Lower lobe of right lung (tissue), 2 donors: ENCODE measurements at regions not wholly inside any gene's neighbourhood (a gene's known extent, or its start where the extent isn't known, plus 50 kb on each side); places are given as distances from the start of the nearest gene placed in this dataset.

Experiments
- ATAC-seq, 2 donors: fragments of 200-7000 bp; cut with Tn5 transposase; one replicate each; pipeline ENCODE4 v1.9.1; 2020 to 2022; ENCODE audit warnings: mild to moderate bottlenecking in 2 of 2, moderate library complexity in 2 of 2
- DNase-seq: peaks from one replicate; pipeline ENCODE4 v3.0.0-alpha.2; 2020
- H3K27ac ChIP-seq: fragments of 200-600 bp; one replicate; pipeline ENCODE4 v1.8.0; 2022
- H3K27me3 ChIP-seq: fragments of 200-600 bp; one replicate; pipeline ENCODE4 v1.8.0; 2022; ENCODE audit warnings: low read depth
- H3K36me3 ChIP-seq: fragments of 200-600 bp; one replicate; pipeline ENCODE4 v1.8.0; 2022; ENCODE audit warnings: mild to moderate bottlenecking
- H3K4me1 ChIP-seq: fragments of 200-600 bp; one replicate; pipeline ENCODE4 v1.8.0; 2022
- H3K4me3 ChIP-seq: fragments of 200-600 bp; one replicate; pipeline ENCODE4 v1.8.0; 2022; ENCODE audit warnings: mild to moderate bottlenecking
- H3K9me3 ChIP-seq: fragments of 200-600 bp; one replicate; pipeline ENCODE4 v1.8.0; 2022
- intact Hi-C: fragments of 100-400 bp; cut with DNase I; formaldehyde crosslinking; loops from one replicate; pipeline ENCODE4 v1.11.0; 2022
- TF ChIP-seq, protein P1 (sequence below): fragments of 200-600 bp; IDR thresholded peaks from one replicate; pipeline ENCODE4 v1.8.0; 2022; ENCODE audit warnings: antibody characterized with exemption, mild to moderate bottlenecking
- donor health status: DM: no; HTN: yes; CAD: no; lungs with severe emphysema.

DNA sequence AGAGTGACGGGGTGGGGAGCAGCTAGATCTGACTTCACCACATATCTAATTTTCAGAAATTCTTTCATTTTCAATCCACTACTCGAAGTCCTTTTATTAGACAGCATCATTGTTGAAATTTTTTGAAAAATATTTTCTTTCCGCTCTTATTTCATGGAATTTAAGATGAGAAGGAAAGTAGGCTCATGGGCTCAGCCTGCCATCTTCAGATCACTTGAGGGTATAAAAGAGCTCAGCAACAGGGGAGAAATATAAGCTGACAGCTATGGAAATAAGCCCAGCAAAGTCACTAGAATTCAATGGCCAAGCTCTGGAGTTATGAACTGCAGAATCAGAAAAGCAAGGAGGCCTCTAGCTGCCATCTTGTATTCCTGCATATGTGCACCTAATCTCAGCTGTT lies 389.1 kb downstream of the XPNPEP1 start:
- peaks cover 9% of the 10 kb centered on the region for H3K9me3 ChIP-seq
- no peaks in the 10 kb centered on the region for H3K27me3 ChIP-seq
- ATAC-seq (no peak), DNase-seq (no peak)
- no peaks in the 10 kb centered on the region for H3K4me1 ChIP-seq
- TF ChIP-seq, protein P1, sequence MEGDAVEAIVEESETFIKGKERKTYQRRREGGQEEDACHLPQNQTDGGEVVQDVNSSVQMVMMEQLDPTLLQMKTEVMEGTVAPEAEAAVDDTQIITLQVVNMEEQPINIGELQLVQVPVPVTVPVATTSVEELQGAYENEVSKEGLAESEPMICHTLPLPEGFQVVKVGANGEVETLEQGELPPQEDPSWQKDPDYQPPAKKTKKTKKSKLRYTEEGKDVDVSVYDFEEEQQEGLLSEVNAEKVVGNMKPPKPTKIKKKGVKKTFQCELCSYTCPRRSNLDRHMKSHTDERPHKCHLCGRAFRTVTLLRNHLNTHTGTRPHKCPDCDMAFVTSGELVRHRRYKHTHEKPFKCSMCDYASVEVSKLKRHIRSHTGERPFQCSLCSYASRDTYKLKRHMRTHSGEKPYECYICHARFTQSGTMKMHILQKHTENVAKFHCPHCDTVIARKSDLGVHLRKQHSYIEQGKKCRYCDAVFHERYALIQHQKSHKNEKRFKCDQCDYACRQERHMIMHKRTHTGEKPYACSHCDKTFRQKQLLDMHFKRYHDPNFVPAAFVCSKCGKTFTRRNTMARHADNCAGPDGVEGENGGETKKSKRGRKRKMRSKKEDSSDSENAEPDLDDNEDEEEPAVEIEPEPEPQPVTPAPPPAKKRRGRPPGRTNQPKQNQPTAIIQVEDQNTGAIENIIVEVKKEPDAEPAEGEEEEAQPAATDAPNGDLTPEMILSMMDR, result no peak
- H3K4me3 ChIP-seq, result no peak overlapping the region
- no peaks in the 10 kb centered on the region for H3K36me3 ChIP-seq
- intact Hi-C loops, result no loop called here
- no peak overlapping the region for H3K27ac ChIP-seq

DNA sequence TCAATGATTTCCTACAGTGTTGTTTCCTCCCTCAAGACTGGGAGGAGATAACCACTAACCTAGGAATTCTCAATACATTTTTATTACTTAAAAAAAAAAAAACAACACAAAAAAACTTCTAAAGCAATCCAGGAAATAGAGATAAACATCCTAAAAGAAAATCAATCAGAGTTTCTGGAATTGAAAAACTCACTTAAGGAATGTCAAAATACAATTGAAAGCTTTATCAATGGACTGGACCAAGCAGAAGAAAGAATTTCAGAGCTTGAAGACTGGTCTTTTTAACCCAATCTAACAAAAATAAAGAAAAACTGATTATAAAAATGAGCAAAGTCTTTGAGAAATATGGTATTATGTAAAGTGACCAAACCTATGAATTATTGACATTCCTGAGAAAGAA lies 394.1 kb downstream of the XPNPEP1 start:
- no peaks in the 10 kb centered on the region for H3K4me1 ChIP-seq
- DNase-seq (no peak), ATAC-seq (no peak)
- TF ChIP-seq, protein P1, result no peak
- peaks cover 20% of the 10 kb centered on the region for H3K9me3 ChIP-seq
- H3K4me3 ChIP-seq, result no peak overlapping the region
- no peaks in the 10 kb centered on the region for H3K27me3 ChIP-seq
- intact Hi-C loops, result no loop called here
- H3K27ac ChIP-seq, result no peak overlapping the region
- H3K36me3 ChIP-seq, result no peaks in the 10 kb centered on the region

DNA sequence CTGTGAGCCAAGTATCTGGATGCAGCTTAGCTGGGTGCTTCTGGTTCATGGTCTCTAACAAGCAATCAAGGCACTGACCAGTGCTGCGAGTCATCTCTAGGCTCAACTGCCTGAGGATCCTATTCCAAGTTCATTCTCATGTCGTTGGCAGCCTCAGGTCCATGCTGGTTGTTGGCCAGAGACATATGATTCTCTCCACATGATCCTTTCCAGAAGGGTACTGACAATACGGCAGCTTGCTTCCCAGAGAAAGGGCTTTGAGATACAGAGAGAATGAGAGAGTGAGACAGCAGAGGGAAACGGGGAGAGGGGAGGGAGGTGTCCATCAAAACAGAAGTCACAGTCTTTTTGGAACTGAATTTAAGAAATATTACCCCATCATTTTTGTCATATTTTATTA lies 405.6 kb downstream of the XPNPEP1 start:
- Histone ChIP-seq H3K36me3 (no peaks in the 10 kb centered on the region), H3K27ac (no peak overlapping the region), H3K9me3 (no peaks in the 10 kb centered on the region), H3K4me1 (no peaks in the 10 kb centered on the region), H3K27me3 (no peaks in the 10 kb centered on the region), H3K4me3 (no peak overlapping the region)
- TF ChIP-seq, protein P1, result no peak
- ATAC-seq (no peak), DNase-seq (no peak)
- intact Hi-C loops, result no loop called here

DNA sequence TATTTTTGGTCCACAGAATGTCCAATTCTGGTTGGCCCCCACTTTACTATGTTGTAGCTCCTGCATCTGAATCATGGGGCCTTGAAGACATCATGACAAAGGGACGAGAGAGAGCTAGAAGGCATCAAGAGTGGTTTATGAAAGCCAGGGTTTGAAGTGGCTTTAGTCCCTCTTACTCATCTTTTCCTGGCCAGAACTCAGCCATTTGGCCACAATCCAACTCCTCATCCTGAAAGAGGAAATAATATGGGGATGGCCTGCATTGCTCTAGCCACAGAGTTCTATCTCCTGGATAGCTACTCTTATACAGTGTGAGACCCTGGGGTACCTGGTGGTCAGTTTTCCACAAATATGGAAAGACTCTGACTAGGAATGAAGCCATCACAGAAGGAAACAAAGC lies 418.9 kb downstream of the XPNPEP1 start:
- no peak for DNase-seq
- Histone ChIP-seq H3K4me1 (no peaks in the 10 kb centered on the region), H3K27ac (no peak overlapping the region), H3K4me3 (no peak overlapping the region), H3K27me3 (no peaks in the 10 kb centered on the region), H3K36me3 (no peaks in the 10 kb centered on the region), H3K9me3 (no peaks in the 10 kb centered on the region)
- intact Hi-C loops, result no loop called here
- ATAC-seq, result no peak
- TF ChIP-seq, protein P1, result no peak

DNA sequence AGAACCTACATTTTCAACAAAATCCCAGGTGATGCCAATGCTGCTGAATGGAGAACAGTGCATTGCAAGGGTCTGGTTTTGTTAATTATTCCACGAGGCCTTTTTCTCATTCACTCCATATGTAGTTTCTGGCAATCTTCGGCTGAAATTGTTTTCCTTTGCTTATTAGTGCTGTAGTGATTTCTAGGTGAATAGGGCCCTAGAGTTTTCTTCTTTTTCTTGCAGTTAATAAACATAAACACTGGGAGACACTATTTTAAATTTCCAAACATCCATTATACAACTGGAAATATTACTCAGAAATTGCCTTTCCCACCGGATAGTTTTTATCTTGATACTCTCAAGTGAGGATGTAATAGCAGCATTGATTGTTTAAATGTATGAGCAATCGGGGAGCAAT lies 435.6 kb downstream of the XPNPEP1 start:
- Histone ChIP-seq H3K9me3 (no peaks in the 10 kb centered on the region), H3K27me3 (no peaks in the 10 kb centered on the region), H3K4me1 (no peaks in the 10 kb centered on the region), H3K36me3 (no peaks in the 10 kb centered on the region), H3K4me3 (no peak overlapping the region), H3K27ac (no peak overlapping the region)
- no peak for DNase-seq
- intact Hi-C loops, result no loop called here
- no peak for ATAC-seq
- TF ChIP-seq, protein P1, result no peak

DNA sequence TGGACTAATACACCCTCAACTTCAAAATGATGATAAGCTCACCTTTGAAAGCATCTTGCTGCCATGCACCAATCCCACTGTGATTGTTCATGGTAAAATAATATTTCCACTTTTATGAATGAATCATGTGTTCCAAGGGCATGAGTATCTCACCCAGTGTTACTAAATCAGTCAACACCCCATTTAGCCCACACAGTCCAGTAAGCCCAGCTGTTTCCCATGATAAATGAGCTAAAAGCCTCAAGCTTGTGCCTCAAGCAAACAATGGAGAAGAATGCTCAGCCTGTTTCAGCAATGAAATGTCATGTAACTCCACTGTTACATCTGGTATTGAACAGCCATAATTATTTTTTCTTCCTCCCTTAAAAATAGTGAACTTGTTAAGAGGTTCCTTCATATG lies 442.5 kb downstream of the XPNPEP1 start:
- TF ChIP-seq, protein P1, result no peak
- intact Hi-C loops, result no loop called here

More for the DNA sequence above, 442.5 kb downstream of the XPNPEP1 start:
- Histone ChIP-seq H3K36me3 (no peaks in the 10 kb centered on the region), H3K27me3 (no peaks in the 10 kb centered on the region), H3K9me3 (no peaks in the 10 kb centered on the region), H3K27ac (no peak overlapping the region), H3K4me1 (no peaks in the 10 kb centered on the region), H3K4me3 (no peak overlapping the region)
- no peak for DNase-seq
- ATAC-seq, result no peak
